Posterior vena cava (tissue), 2 donors: ENCODE measurements at regions not wholly inside any gene's neighbourhood (a gene's known extent, or its start where the extent isn't known, plus 50 kb on each side); places are given as distances from the start of the nearest gene placed in this dataset.
"Not testable (repeated sequence)": the region's sequence is repeated elsewhere in the genome, so short reads cannot be mapped to it uniquely, and the experiment has no call there.

Source experiments
- DNase-seq: peaks from one replicate; pipeline ENCODE4 v3.0.0-alpha.2; 2020; ENCODE audit warnings: low spot score
- intact Hi-C, 2 donors: fragments of 100-400 bp; cut with DNase I; formaldehyde crosslinking; loops; one replicate each; pipeline versions ENCODE4 v1.14.1 to v1.14.2; 2022 to 2023
- donor health status: DM: yes; HTN: yes; CAD: no.
- donor health status: DM: yes; HTN: yes; CAD: no.

GRCh38 chr3:35482566-35482965 is 156.8 kb upstream of the ARPP21 start:
- DNase-seq, intact Hi-C loops: not testable (repeated sequence)

DNA sequence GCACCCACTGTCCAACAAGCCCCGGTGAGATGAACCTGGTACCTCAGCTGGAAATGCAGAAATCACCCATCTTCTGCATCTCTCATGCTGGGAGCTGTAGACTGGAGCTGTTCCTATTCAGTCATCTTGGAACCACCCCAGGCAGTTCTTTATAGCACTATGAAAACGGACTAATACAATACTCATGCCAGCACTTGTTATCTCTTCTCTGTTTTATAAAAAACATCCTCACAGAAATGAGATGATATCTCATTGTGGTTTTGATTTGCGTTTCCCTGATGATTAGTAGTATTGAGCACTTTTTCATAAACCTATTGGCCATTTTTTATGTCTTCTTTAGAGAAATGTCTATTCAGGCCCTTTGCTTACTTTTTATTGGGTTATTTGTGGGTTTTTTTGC is 156.2 kb upstream of the ARPP21 start:
- no peak for DNase-seq
- intact Hi-C loops = no loop called here

- no peak for DNase-seq
- intact Hi-C loops = no loop called here
Measured at GRCh38 chr3:35484929-35485530, 154.3 kb upstream of the ARPP21 start.

GRCh38 chr3:35486295-35486694 is 153.0 kb upstream of the ARPP21 start:
- intact Hi-C loops = no loop called here
- no peak for DNase-seq

DNA sequence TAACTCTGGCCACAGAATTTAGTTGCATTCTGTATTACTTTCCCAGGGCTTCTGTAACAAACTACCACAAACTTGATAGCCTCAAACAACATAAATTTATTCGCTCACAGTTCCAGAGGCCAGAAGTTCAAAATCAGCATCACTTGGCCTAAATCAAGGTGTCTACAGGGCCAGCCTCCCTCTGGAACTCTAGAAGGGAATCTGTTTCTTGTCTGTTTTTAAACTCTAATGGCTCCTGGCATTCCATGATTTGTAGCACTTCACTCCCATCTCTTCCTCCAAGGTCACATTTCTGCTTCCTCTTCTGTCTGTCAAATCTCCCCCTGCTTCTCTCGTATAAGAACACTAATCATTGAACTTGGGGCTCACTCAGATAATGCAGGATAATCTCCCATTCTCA is 151.9 kb upstream of the ARPP21 start:
- no peak for DNase-seq
- intact Hi-C loops = no loop called here

- intact Hi-C loops = no loop called here
Measured at GRCh38 chr3:35488526-35488925, 150.8 kb upstream of the ARPP21 start.

DNA sequence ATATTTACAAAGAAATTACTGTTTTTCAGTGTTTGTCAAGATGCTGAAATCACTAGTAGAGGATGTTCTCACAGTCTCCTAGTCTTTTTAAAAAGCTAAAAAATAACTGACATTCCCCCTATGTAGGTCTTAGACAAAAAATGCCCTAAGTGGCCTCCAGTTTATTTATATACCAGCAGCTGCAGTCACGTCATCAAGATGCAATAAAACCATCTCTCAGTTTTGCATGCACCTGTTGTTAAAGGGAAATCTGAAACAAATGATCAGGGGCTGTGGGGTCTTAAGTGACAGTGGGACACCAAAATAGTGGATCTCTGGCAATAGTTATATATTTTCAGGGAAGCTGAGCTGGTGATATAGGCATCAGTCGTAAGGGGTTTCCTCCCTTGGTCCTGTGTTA is 146.5 kb upstream of the ARPP21 start:
- no peak for DNase-seq
- intact Hi-C loops = no loop called here

More at GRCh38 chr3:35488526-35488925, 150.8 kb upstream of the ARPP21 start:
- DNase-seq = no peak

DNA sequence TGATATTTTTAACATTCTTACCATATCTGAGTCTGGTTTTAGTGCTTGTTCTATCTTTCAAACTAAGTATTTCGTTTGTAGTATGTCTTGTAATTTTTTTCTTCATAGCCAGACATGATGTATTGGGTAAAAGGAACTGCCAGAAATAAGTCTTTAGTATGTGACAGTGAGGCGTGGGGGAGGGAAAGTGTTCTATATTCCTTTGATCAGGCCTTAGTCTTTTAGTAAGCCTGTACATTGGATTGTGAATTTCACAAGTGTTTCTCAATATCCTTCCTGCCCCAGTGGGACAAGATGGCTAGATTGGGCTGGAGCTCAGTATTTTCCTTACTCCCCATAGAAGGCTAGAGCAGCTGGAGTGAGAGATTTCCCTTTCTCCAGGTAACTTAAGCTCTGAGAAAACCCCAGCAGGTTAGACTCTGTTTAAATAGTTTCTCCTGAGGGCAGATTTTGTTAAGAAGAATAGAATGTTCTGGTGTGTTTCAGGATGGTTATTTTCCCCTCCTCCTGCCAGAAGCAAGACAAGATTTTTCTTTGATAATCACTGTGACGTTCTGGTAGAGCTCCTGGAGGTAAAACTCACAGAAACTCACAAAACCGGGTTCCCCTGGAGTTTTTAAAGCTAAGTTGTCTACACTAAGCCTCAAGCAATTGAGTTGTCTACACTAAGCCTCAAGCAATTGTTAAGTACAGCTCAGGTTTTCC is 140.7 kb upstream of the ARPP21 start:
- no peak for DNase-seq
- intact Hi-C loops = no loop called here

- DNase-seq = no peak
- intact Hi-C loops = no loop called here
Measured at GRCh38 chr3:35500641-35501350, 138.5 kb upstream of the ARPP21 start.

GRCh38 chr3:35502699-35503098 is 136.6 kb upstream of the ARPP21 start:
- intact Hi-C loops = no loop called here

GRCh38 chr3:35505181-35505580 is 134.1 kb upstream of the ARPP21 start:
- DNase-seq = peak; percentile 77
- intact Hi-C loops = no loop called here

More at GRCh38 chr3:35502699-35503098, 136.6 kb upstream of the ARPP21 start:
- no peak for DNase-seq

- DNase-seq = no peak
- intact Hi-C loops = no loop called here
Measured at GRCh38 chr3:35505772-35506171, 133.6 kb upstream of the ARPP21 start.

DNA sequence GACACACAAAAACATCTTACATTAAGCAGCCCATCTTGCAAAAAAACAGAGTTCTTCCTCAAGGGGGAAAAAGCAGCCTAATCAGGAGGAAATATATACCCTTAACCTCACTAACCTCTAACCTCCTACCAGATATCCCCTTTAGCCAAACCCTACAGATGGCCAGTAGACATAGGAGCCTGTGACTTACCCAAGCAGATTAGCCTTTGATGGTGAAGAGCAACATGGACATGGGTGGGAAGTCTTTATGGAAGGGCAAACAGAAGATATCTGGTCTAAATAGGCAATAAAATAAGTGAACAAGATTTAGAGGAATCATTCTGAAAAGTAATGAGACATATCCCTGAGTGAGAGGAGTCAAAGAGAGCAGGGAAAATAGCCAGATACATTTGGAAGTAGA is 119.4 kb upstream of the ARPP21 start:
- no peak for DNase-seq
- intact Hi-C loops = no loop called here

DNA sequence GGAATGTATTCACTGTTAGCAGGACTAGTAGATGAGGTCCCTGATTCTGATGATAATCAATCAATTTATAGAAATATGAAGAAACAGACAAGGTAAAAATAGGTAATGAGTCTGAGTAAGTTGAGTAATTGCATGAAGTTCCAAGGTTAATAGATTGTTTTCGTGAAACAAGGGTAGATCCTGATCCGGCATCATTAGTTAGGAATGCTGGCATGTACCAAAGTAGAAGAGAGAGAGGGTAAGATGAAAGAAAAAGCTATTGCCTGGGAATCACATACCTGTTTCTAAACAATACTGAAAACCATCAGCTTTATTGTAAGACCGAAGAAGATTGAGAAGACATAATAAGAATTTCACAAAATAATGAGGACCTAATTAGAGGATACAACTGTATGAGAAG is 118.1 kb upstream of the ARPP21 start:
- intact Hi-C loops = no loop called here
- no peak for DNase-seq

GRCh38 chr3:35522450-35522849 is 116.9 kb upstream of the ARPP21 start:
- intact Hi-C loops = no loop called here
- no peak for DNase-seq

DNA sequence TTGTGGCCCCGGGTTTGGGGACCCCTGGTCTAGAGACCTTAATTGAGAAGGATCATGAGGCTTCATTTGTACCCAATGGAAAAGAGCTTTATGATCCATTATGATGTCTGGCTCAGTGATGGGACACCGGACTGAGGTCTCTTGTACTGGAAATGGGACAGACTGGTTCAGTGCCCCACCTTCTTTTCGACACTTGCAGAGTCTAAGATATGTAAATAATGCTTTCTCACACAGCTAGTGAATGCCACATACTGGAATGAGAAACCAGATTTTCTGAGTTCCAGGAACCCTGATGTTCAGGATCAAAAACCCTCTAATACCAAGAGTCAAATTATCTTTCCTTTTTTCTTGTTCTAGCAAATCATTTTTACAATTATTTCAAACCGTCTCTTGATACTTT is 116.3 kb upstream of the ARPP21 start:
- intact Hi-C loops = no loop called here
- no peak for DNase-seq

DNA sequence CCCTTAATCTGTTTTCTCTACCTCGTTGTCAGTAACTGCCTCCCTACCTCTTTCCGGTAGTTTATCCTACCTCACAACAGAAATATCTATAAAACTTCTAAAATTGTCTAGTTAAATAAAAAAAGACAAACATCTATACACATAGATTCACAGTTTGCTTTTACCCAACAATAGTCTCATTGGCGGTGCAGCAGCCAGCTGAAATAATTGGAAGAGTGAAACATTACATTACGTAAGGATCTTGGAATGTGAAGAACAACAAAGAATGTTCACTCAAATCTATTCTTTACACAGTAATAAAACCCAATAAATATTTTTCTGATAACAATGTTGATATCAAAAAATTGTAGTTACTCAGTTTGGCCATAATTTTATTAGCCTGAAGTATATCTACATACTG is 115.5 kb upstream of the ARPP21 start:
- DNase-seq = no peak
- intact Hi-C loops = no loop called here

GRCh38 chr3:35524856-35525255 is 114.5 kb upstream of the ARPP21 start:
- DNase-seq = no peak
- intact Hi-C loops = no loop called here

DNA sequence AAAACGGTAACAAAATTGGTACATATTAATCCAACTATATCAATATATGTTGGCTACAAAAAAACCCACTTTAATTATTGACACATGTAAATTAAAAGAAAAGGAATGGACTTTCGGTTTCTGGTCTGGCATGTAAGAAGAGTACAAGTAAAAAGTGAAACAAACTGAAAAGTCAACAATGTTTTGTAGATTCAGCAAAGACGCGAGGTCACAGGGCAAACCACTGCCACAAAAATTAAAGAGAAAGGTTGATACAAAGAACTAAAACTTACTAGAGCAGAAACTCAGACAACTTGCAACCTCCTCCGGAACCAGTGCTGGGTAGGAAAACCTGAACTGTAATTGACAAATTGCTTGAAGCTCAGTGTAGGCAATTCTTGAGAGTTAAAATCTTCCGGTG is 110.6 kb upstream of the ARPP21 start:
- DNase-seq = no peak
- intact Hi-C loops = no loop called here

GRCh38 chr3:35529337-35529736 is 110.0 kb upstream of the ARPP21 start:
- DNase-seq = no peak
- intact Hi-C loops = no loop called here

DNA sequence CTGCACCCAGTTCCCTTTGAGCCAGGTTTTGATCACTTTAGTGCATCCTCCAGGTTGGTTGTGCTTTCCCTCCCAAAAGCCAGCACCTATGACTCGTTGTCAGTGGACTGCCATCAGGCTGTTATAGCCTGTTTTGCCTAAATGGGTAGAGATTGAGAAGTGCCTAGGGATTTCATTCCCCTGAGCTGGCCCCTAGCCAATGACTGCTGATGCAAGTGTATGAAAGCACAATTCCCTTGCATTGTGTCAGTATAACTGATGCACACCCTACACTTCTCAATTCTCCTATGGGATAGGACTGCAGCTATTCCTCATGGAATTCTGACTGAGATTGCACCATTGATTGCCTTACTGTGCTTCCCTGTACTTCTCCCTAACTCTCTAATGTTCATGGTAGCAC is 102.1 kb upstream of the ARPP21 start:
- intact Hi-C loops = no loop called here
- no peak for DNase-seq
